T47D (cell line): ENCODE measurements at regions not wholly inside any gene's neighbourhood (a gene's known extent, or its start where the extent isn't known, plus 50 kb on each side); places are given as distances from the start of the nearest gene placed in this dataset.

ENCODE experiments used
- DNase-seq, 2 experiments: peaks; one replicate each; pipeline versions ENCODE4 v3.0.0 to v3.0.0-alpha.2; 2011 to 2012; ENCODE audit warnings: low read depth in 1 of 2, low spot score in 1 of 2
- JUND ChIP-seq: IDR thresholded peaks from 2 replicates; pipeline ENCODE4 v1.6.1; 2012; ENCODE audit warnings: low read depth
- in situ Hi-C: cut with HindIII; loops from 2 replicates; pipeline ENCODE4 v1.10.0; 2016; ENCODE audit warnings: low sequenced_read_pairs, low pct_unique_long_range_greater_than_20kb

DNA sequence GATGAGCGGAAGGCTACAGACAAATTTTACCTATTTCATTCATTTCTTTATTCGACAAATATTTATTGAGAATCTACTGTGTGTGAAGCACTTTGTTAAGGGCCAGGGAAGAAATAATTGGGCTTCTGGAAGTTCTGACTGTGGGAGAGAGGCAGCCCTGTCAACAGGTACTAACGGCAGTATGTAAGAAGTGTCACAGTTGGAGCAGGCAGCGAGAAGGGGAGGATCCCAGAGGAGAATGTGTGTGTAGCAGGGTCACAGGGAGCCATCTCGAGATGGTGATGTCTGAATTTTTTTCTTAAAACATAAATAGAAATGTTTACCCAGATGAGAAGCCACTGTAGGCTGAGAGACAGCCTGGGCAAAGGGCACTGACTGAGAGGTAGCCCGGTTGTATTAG is 163.3 kb upstream of the SLC38A2 start:
- TF ChIP-seq JUND: no peak
- in situ Hi-C loops: no loop called here
- DNase-seq: no peak

- DNase-seq: no peak
- in situ Hi-C loops: no loop called here
- TF ChIP-seq JUND: no peak
Measured at GRCh38 chr12:46535376-46535775, 162.8 kb upstream of the SLC38A2 start.

DNA sequence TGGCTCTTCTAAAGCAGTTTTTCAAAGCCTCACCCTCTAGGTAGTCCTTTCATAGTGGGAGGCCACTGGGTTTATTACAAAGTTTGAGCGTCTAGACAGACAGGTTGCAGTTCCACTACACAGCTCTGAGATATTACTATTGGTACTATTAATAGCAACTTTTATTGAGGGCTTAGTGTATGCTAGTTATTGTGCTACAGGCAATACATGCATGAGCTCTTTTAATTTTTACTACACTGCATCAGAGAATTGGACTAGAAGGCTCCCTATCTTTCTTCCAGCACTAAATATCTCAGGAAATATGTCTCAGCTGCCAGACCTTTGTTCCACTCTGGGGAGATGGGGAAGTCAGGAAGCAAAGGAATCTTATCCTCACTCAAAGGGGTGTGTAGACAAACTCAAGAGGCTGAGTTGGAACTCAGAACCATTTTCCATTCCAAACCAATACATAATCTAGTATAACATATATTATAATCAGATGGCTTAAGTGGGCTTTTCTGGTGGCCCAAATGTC is 161.8 kb upstream of the SLC38A2 start:
- no peak for DNase-seq
- TF ChIP-seq JUND: no peak
- in situ Hi-C loops: no loop called here

- no peak for TF ChIP-seq JUND
- in situ Hi-C loops: no loop called here
- DNase-seq: no peak
Measured at GRCh38 chr12:46533723-46534122, 161.2 kb upstream of the SLC38A2 start.

DNA sequence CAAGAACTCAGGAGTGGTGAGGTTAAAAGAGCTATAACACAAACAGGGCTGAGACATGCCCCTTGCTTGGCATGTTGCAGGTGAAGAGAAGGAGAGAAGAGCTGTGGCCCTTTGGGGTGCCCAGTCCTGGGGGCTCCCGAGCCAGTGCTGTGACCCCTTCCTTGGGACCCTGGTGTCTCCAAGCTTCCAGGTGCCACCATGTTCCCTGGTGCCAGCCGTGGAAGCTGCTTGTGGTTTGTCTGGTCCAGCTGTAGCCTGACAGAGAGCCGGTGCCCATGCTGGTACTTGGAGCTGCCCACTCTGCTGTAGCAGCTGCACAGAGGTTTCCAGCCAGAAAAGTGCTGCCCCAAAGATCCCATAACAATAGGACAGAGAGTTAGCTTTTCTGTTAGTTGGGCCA is 159.2 kb upstream of the SLC38A2 start:
- in situ Hi-C loops: no loop called here
- no peak for TF ChIP-seq JUND
- DNase-seq: no peak

DNA sequence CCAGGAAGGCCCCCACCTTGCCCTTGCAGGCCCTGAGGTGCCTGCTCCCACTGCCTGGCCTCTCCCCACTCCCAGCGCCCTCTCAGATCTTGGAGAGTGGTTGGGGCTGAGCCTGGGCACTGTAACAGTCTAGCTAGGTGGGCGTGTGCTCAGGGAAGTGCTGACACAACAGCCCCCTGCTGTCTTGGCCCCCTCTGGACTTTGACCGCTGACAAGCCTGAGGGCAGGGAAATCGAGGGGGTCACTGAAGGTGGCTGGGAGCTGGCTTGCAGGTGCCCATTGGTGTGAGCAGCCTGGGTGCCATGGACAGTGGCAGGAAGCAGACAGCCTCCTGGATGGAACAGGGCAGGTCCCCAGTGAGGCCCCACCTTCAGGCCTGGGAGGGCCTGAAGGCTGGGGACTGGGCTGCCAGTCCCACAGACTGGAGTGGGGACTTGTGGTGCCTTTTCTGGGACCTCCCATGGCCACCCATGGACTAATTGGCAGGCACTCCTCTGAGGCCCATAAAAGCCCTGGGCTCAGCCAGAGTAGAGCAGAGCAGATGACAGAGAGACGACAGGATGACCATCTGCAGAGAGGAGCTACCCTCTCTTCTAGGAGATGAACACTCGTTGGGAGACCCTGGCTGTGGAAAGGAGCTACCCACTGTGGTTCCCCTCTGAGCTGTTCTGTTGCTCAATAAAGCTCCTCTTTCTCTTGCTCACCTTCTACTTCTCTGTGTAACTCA is 158.6 kb upstream of the SLC38A2 start:
- TF ChIP-seq JUND: no peak
- DNase-seq: no peak
- in situ Hi-C loops: no loop called here

- TF ChIP-seq JUND: no peak
- DNase-seq: no peak
- in situ Hi-C loops: no loop called here
Measured at GRCh38 chr12:46530373-46531056, 157.9 kb upstream of the SLC38A2 start.

DNA sequence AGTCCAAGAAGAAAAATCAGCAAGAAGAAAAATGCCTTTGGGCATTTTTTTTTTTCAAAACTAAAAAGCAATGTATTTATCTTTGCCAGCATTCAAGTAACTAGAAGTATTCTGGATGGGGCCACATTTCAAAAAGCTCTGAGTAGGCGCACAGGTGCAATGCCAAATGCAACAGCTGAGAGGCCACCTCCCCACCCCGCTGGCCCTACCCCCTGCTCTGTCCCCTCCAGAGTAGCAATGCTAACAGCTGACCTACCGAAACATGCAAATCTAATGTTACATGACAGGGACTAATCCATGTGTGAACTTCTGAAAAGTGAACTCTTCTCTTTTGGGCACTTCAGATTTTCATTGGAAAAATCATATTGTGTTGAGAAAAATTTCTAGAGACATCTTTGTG is 153.7 kb upstream of the SLC38A2 start:
- no peak for DNase-seq
- TF ChIP-seq JUND: no peak
- in situ Hi-C loops: no loop called here

GRCh38 chr12:46524778-46525177 is 152.2 kb upstream of the SLC38A2 start:
- DNase-seq: no peak
- in situ Hi-C loops: no loop called here
- no peak for TF ChIP-seq JUND

DNA sequence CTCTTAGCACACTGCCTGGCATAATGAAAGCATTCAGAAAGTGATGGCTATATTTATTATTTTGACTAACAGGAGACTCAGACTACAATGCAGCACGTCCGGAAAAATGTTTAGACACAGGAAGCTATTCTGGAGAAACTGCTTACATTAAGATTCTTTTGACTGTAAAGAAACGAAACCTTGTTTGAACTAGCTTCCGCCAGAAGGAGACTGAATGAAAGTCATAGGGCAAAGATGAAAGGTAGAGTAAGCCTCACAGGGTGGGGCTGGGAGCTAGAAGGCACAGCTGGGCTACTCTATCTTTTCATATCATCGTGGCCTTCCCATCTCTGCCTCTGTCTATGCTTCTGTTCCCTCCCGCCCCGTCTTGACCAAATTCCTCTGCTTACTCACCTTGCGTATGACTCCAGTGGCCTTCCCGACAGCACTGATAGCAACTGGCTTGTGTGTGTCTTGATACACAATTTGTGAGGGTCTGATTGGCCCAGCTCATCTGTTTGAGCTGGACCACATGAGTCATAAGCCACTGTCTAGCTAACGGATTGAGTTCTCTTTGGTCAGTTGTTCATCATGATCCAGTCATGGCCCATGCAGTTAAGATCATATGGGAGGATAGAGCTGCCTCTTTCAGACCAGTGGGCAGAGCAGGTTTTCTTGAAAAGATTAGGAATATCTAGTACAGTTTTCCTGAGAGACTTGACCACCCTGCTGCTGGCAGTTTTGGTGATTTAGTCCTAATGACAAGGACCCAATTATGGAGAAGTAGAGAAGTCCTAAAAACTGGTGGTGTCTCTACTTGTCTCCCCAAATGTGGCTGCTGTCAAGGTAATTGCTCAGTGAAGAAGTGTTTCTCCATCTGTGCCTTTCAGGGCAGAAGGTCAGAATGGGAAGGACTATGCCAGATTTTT is 151.5 kb upstream of the SLC38A2 start:
- no peak for DNase-seq
- TF ChIP-seq JUND: no peak
- in situ Hi-C loops: no loop called here

GRCh38 chr12:46523446-46523845 is 150.9 kb upstream of the SLC38A2 start:
- no peak for DNase-seq
- no peak for TF ChIP-seq JUND
- in situ Hi-C loops: no loop called here

- no peak for TF ChIP-seq JUND
- in situ Hi-C loops: no loop called here
Measured at GRCh38 chr12:46522071-46522470, 149.5 kb upstream of the SLC38A2 start.

More at GRCh38 chr12:46522071-46522470, 149.5 kb upstream of the SLC38A2 start:
- no peak for DNase-seq
